Large intestine (tissue), 3 donors: ENCODE measurements at regions not wholly inside any gene's neighbourhood (a gene's known extent, or its start where the extent isn't known, plus 50 kb on each side); places are given as distances from the start of the nearest gene placed in this dataset.

Experiments
- DNase-seq, 2 donors: peaks; one replicate each; pipeline versions ENCODE4 v3.0.0 to v3.0.0-alpha.2; 2013
- H3K27ac ChIP-seq: one replicate; pipeline ENCODE4 v1.5.1; 2013; ENCODE audit warnings: low read length
- H3K27me3 ChIP-seq: 2 replicates; pipeline ENCODE4 v1.6.1; 2013; ENCODE audit warnings: low read length; ENCODE audit not compliant: control insufficient read depth, insufficient read depth
- H3K36me3 ChIP-seq: 2 replicates; pipeline ENCODE4 v1.6.1; 2013; ENCODE audit warnings: low read length; ENCODE audit not compliant: control insufficient read depth, insufficient read depth
- H3K4me1 ChIP-seq: one replicate; pipeline ENCODE4 v1.6.1; 2013; ENCODE audit warnings: low read length; ENCODE audit not compliant: control insufficient read depth, insufficient read depth
- H3K4me3 ChIP-seq: one replicate; pipeline ENCODE4 v1.5.1; 2013; ENCODE audit warnings: low read length
- H3K9me3 ChIP-seq: one replicate; pipeline ENCODE4 v1.6.1; 2013; ENCODE audit warnings: mild to moderate bottlenecking, low read depth, low read length, moderate library complexity; ENCODE audit not compliant: control insufficient read depth
- WGBS: methylation state at CpG from one replicate; pipeline ENCODE4 v1.1.5; 2013; ENCODE audit warnings: low lambda C conversion rate; ENCODE audit not compliant: insufficient coverage; 5-methylcytosine and 5-hydroxymethylcytosine counted together

GRCh38 chr2:238627899-238628298 is 201.2 kb downstream of the ASB1 start:
- Histone ChIP-seq H3K27ac (no peak overlapping the region), H3K27me3 (no peaks in the 10 kb centered on the region), H3K4me1 (no peaks in the 10 kb centered on the region), H3K4me3 (no peak overlapping the region), H3K9me3 (no peaks in the 10 kb centered on the region), H3K36me3 (no peaks in the 10 kb centered on the region)
- no peak for DNase-seq
- 88% methylated on average over 1 of the region's 3 CpGs for WGBS

DNA sequence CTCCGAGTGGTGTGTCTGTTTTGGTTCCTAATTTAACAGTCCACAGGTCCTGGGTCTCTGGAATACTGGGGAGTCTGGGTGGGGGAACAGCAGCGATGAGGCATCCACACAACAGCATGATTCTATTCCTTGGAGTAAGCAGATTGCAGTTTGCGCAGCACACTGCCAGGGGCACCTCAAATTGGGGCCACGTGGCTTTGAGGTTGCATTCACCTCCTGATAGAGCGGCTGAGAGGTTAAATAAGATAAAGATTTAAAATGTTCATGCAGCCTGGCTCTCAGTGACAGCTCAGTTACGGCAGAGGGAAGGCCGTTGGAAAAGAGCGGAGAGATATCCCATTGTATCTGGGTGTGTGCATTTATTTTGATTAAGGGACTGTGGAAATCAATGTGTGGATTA is 202.3 kb downstream of the ASB1 start:
- Histone ChIP-seq H3K9me3 (no peaks in the 10 kb centered on the region), H3K4me1 (no peaks in the 10 kb centered on the region), H3K4me3 (no peak overlapping the region), H3K36me3 (no peaks in the 10 kb centered on the region), H3K27ac (no peak overlapping the region), H3K27me3 (no peaks in the 10 kb centered on the region)
- 73% methylated on average over 3 of the region's 8 CpGs for WGBS
- DNase-seq: no peak

DNA sequence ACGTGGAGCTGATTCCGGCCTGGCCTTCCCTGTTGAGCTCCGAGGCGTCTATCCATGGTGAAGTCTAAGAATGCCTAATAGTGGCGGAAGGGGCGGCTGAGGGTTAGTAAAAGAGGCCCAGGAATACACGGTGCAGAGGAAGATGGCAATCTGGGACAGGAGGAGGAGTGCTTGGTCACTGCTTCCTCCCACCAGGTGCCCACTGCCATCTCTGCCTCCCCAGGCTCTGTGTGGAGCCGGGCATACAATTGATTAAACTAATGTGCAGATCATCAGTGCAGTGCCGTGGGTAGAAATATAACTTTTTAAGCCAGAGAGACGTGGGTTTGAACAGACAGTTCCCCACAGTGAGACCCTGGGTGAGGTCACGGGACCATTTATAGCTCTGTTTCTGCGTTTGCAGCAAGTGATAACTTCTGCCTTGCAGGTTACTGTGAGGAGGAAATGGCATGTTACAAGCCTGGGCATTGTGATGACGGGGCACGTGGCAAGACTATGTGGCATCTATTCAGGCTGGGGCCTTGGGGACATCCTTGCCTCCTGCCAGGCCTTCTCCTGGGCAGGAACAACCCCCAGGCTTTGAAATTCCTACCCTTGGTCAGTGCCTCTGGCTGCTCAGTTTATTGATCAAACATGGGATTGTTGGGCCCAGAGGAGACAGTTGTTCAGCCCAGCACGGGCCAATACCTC is 204.9 kb downstream of the ASB1 start:
- Histone ChIP-seq H3K36me3 (no peaks in the 10 kb centered on the region), H3K4me3 (no peak overlapping the region), H3K4me1 (no peaks in the 10 kb centered on the region), H3K27me3 (no peaks in the 10 kb centered on the region), H3K27ac (no peak overlapping the region), H3K9me3 (no peaks in the 10 kb centered on the region)
- no peak for DNase-seq
- WGBS: no CpG with 5 or more reads among the region's 15 CpGs

DNA sequence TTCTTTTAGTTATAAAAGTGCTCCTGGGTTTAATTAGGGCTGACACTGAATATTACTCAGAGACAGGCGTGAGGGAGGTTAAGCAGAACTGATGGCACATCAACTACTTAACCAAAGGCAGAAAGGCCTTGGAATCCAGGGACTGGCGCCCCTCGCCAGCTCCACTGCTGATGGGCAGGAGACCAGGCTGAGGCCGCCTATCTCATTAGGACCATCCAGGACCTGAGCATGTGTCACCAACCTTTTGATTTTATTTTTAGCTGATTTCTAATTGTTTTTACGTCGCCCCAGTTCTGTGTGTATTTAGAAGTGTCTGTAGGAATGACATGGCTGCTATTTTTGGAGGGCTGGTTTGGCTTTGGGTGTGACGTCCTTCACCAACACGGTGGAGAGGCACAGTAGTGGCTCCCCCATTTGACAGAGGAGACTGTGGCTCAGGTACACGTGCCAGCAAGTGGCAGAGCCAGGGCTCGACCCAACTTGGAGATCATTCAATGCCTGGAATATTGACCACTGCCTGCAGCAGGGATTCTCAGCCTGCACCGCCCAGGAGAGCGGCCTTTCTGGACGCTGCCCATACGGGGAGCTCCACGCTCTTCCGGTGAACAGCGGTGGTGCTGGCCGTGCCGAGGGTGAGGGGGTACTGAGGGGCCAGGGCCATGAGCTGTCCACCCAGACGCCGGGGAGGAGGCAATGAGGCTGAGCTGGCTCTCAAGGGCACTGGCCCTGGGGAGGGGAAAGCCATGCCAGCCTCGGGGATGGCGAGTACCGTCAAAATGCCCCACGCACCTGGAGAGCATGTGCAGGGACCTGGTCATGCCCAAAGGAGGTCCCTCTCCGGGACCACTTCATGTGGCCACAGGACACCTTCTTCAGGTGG is 205.7 kb downstream of the ASB1 start:
- no peaks in the 10 kb centered on the region for H3K4me1 ChIP-seq
- H3K9me3 ChIP-seq: no peaks in the 10 kb centered on the region

DNA sequence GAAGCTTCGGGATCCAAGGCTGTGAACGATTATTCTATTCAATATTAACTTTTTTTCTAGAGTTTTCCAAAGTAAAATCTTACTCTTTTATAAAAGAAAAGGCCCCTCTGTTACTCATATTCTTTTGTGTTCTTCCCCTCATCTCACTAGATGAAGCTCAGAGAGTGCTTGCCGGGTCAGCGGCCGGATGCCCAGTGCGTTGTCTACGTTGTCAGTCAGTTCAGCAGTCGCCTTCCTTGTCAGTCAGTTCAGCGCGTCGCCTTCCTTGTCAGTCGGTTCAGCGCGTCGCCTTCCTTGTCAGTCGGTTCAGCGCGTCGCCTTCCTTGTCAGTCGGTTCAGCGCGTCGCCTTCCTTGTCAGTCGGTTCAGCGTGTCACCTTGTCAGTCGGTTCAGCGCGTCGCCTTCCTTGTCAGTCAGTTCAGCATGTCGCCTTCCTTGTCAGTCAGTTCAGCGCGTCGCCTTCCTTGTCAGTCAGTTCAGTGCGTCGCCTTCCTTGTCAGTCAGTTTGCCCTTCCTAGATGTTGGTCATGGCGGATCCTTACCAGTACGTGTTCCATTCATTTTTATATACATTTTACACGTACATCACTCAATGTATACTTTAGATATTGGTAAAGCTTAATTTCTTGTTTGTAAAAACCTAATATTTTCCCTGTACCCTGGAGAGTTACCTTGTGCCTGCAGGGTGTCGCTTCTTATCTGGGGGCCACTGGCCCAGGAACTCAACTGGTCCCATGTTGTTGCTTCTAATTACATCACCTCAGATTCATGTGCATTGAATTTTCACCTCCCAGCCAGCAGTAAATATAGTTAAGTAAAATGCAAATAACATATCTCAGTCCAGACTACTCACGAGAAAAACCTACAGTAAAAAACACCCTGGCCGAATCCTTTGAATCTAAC is 206.9 kb downstream of the ASB1 start:
- H3K27me3 ChIP-seq: no peaks in the 10 kb centered on the region

More for the DNA sequence above, 205.7 kb downstream of the ASB1 start:
- no peak overlapping the region for H3K27ac ChIP-seq
- no peak for DNase-seq
- no peaks in the 10 kb centered on the region for H3K36me3 ChIP-seq
- no peak overlapping the region for H3K4me3 ChIP-seq
- no peaks in the 10 kb centered on the region for H3K27me3 ChIP-seq
- no CpG with 5 or more reads among the region's 26 CpGs for WGBS

DNA sequence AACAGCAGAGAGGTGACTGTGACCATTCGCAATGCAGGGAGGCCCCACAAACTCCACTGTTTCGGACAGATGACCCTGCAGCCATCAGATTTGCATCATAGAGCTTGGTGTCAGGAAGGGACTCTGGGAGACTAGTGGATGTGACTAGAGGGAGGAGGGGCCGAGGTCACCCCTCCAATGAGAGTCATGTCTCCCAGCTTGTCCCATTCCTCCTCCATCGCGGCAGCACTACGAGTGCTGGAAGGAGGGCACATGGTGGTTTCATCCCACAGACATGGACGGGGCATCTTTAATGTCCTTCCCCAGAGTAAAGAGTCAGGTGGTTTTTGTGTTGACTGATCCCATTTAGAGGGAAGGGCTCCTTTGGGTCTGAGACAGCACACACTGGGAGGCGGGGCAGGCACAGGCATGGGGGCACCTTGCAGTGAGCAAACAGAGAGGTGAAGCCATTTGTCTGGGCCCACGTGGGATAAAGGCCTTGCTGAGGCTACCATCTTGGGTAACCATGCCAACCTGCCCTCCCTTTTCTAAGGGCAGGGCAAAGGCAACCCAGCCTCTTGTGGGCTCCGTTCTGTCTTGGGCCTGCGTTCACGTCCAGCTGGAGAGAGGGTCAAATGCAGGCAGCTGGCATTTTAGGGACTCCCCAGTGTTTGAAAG is 208.1 kb downstream of the ASB1 start:
- Histone ChIP-seq H3K27ac (no peak overlapping the region), H3K9me3 (no peaks in the 10 kb centered on the region), H3K36me3 (no peaks in the 10 kb centered on the region), H3K4me3 (no peak overlapping the region), H3K27me3 (no peaks in the 10 kb centered on the region), H3K4me1 (no peaks in the 10 kb centered on the region)
- DNase-seq: no peak
- WGBS: no CpG with 5 or more reads among the region's 12 CpGs

More for the DNA sequence above, 206.9 kb downstream of the ASB1 start:
- no peak for DNase-seq
- no peak overlapping the region for H3K27ac ChIP-seq
- no peaks in the 10 kb centered on the region for H3K4me1 ChIP-seq
- H3K9me3 ChIP-seq: no peaks in the 10 kb centered on the region
- no peak overlapping the region for H3K4me3 ChIP-seq
- H3K36me3 ChIP-seq: no peaks in the 10 kb centered on the region
- WGBS: 100% methylated on average over 3 of the region's 41 CpGs

DNA sequence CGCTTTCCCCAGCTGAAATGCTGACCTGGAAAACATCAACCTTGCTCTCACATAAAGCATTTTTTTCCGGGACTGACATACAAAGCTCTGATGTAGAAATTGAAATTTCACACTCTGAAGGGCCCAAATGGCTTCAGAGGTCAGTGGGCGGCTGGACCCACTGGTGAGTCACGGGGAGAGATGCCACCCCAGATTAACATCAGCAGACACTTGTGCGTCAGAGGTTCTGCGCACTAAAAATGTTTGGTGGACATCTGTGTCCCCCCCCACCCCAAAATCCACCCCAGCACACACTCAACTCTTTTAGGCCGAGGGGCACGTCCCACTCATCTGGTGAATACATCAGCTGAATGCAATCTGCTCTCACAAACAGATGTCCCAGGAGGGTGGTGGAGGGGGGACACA is 208.9 kb downstream of the ASB1 start:
- Histone ChIP-seq H3K4me1 (no peaks in the 10 kb centered on the region), H3K27ac (no peak overlapping the region)

DNA sequence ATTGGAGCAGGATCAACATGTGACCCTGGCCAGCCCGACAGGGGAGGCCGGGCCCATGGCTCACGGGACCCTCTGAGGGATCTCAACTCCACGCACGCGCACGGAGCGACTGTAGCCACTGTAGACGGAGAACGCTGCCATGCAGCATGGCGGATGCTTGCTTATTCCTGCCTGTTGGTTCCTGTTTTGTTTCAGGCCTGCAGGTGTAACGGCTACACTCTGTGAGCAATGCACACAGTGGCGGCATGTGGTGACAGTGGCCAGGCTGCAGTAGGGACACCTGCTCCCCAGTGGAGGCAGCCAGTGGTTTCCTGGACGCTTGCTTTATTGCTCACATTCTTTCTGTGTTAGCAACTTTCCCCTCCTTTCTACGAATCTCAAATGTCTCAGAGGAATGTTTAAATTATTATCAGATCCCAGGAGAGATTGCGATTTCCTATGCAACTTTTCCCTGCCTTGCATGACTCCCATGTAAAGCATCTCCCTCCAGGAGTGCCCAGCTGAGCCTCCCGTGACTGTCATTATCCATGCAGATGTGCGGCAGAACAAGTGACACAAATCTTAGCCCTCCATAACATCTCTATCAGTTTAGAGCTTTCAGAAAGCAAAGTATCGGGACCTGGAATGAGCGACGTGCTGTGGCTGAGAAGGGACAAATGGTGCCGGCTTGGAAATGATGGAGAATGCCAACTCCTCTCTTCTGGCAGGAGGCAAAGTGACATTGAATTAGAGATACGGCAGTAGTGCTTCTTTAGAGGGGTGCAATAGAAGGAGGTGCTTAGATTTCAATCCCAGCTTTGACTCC is 209.7 kb downstream of the ASB1 start:
- no peak for DNase-seq
- no peaks in the 10 kb centered on the region for H3K4me1 ChIP-seq
- no peaks in the 10 kb centered on the region for H3K27me3 ChIP-seq
- WGBS: 0% methylated on average over 1 of the region's 23 CpGs
- H3K9me3 ChIP-seq: no peaks in the 10 kb centered on the region
- no peak overlapping the region for H3K4me3 ChIP-seq
- H3K36me3 ChIP-seq: no peaks in the 10 kb centered on the region
- H3K27ac ChIP-seq: no peak overlapping the region

More for the DNA sequence above, 208.9 kb downstream of the ASB1 start:
- WGBS: no CpG with 5 or more reads among the region's 8 CpGs
- H3K36me3 ChIP-seq: no peaks in the 10 kb centered on the region
- H3K9me3 ChIP-seq: no peaks in the 10 kb centered on the region
- no peak overlapping the region for H3K4me3 ChIP-seq
- H3K27me3 ChIP-seq: no peaks in the 10 kb centered on the region
- DNase-seq: no peak

DNA sequence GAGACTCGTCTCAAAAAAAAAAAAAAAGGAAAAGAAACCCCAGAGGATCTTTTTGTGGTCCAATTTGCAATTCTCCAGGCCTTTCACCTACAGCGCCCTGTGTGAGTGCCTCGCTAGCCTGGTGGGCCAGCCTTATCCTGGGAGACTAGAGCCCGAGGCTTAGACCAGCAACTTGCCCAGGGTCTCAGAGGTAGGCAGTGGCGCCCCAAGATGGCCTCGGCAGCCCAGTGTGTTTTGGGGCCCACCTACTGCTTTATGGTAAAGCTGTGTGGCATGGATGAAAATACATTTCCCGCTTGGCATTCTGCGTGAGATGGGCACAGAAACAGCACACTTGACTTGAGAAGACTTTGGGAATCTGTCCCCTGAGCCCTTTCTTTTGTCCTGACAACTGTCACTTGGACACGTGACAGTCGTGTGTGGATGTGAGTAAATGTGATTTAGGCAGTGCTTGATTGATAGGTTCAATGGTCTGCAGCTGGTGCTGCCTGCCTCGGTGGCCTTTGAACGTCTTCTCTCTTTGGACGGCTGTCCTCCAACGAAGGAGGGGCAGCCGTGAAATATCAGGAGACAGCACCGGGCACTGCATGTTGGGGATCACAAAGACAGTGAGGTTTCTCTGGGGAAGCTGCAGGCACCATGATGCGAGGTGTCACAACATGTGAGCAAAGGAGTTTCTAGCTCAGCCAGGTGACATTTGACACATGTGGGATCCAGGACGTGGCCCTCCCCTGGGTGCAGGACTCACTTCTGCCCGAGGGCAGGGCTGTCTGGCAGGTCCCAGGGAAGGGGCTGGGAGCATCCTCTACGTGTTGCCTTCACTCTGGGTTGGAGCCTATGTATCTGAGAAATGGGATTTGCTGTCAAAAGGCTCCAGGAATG is 209.5 kb upstream of the TWIST2 start:
- Histone ChIP-seq H3K27ac (no peak overlapping the region), H3K4me3 (no peak overlapping the region), H3K27me3 (no peaks in the 10 kb centered on the region), H3K36me3 (no peaks in the 10 kb centered on the region), H3K4me1 (no peaks in the 10 kb centered on the region), H3K9me3 (no peaks in the 10 kb centered on the region)
- DNase-seq: no peak
- no CpG with 5 or more reads among the region's 20 CpGs for WGBS
